ENCODE measurements at regions not wholly inside any gene's neighbourhood (a gene's known extent, or its start where the extent isn't known, plus 50 kb on each side); places are given as distances from the start of the nearest gene placed in this dataset.

DNA sequence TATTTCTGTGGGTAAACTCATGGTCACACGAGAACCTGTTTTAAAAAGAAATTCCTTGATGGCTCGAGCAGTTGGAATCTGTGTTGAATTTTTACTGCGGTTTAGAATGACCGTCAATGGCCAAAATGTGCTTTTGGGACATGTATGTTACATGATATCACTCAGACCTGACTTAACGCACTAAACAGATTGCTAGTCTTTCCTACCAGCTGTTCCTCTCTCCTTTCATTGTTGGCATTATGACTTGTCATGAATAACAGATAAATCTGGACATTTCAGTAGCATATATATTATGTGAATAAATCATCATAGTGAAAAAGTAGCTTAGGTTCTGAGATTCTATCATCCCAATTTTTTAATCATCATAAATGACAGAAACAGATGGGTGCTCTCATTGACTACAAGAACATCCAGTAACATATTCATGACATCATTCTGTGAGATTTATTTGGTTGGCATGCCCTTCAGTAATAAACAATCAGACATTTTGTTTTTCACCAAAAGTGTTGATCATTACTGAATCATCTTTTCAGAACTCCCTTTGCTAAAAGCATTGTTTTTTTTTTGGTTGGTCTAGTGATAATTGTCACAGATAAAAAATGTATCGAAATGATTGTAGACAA is 57.9 kb upstream of the NAV3 start:
- TF ChIP-seq CTCF (IDR thresholded peaks at IDR 0.05): no peak
- no peak for TF ChIP-seq MXI1 (IDR thresholded peaks at IDR 0.05; ENCODE audit: low read depth, low read length)
- no peak for TF ChIP-seq TCF12 (IDR thresholded peaks at IDR 0.05)
- no peak for TF ChIP-seq POLR2AphosphoS5 (IDR thresholded peaks at IDR 0.05; ENCODE audit: low read depth, low read length)
